ENCODE measurements at regions not wholly inside any gene's neighbourhood (a gene's known extent, or its start where the extent isn't known, plus 50 kb on each side); places are given as distances from the start of the nearest gene placed in this dataset.

GRCh38 chr15:54687628-54688027, 509.1 kb downstream of the RSL24D1 start:
- TF ChIP-seq CTCF (conservative IDR thresholded peaks at IDR 0.05; ENCODE audit: low read depth, low read length) (no peak), EZH2phosphoT487 (IDR thresholded peaks at IDR 0.05; ENCODE audit: borderline replicate concordance, low read length) (no peak), EZH2 (IDR thresholded peaks at IDR 0.05; ENCODE audit: low read length, unreplicated experiment) (no peak)
- no TSS peak for BruUV-seq (replicated peaks)
- Histone ChIP-seq H3K27me3 (ENCODE audit: low read length) (peaks cover 14% of the 10 kb centered on the region; the same call in 1 of the 2 replicates), H3K4me2 (ENCODE audit: low read length) (no peak overlapping the region), H3K36me3 (ENCODE audit: low read depth, low read length) (no peaks in the 10 kb centered on the region), H3K9me2 (replicated peaks; ENCODE audit: low read length) (no peaks in the 10 kb centered on the region), H2AFZ (ENCODE audit: low read length) (no peak overlapping the region), H3K4me1 (ENCODE audit: insufficient read depth, low read length) (no peaks in the 10 kb centered on the region), H4K20me1 (ENCODE audit: low read length) (no peaks in the 10 kb centered on the region), H3K79me2 (ENCODE audit: low read length) (no peaks in the 10 kb centered on the region), H3K9ac (ENCODE audit: low read length) (no peak overlapping the region), H3K4me3 (ENCODE audit: low read length) (no peak overlapping the region), H3K27ac (ENCODE audit: low read length) (no peak overlapping the region), H3F3A (ENCODE audit: low read length, unreplicated experiment) (no peaks in the 10 kb centered on the region), H3K9me3 (ENCODE audit: low read length) (no peaks in the 10 kb centered on the region)
- ChIA-PET CTCF (no interaction called here), POLR2A (ENCODE audit: unreplicated experiment) (no interaction called here)
- intact Hi-C loops (cut with micrococcal nuclease), result no loop called here
- ATAC-seq, result no peak
- no peak for DNase-seq
